ENCODE measurements at regions not wholly inside any gene's neighbourhood (a gene's known extent, or its start where the extent isn't known, plus 50 kb on each side); places are given as distances from the start of the nearest gene placed in this dataset.
A peak's percentile ranks its signal among the peaks of the same experiment; 100 is the strongest.

- Histone ChIP-seq H3K36me3 (no peaks in the 10 kb centered on the region), H3K4me1 (no peaks in the 10 kb centered on the region), H3K27ac (no peak overlapping the region), H3K9me3 (no peaks in the 10 kb centered on the region), H3K27me3 (no peaks in the 10 kb centered on the region), H3K4me3 (no peak overlapping the region)
- no peak for ATAC-seq
- DNase-seq: no peak
- TF ChIP-seq CTCF (IDR thresholded peaks at IDR 0.05): no peak
- intact Hi-C loops (cut with DNase I): no loop called here
These were observed 834.0 kb upstream of the PCDH9 start for GRCh38 chr13:68064001-68064770.

GRCh38 chr13:68063181-68063580 is 833.0 kb upstream of the PCDH9 start:
- Histone ChIP-seq H3K9me3 (no peaks in the 10 kb centered on the region), H3K4me1 (no peaks in the 10 kb centered on the region), H3K36me3 (no peaks in the 10 kb centered on the region), H3K4me3 (no peak overlapping the region), H3K27me3 (no peaks in the 10 kb centered on the region), H3K27ac (no peak overlapping the region)
- intact Hi-C loops (cut with DNase I): no loop called here
- TF ChIP-seq CTCF (IDR thresholded peaks at IDR 0.05): no peak
- no peak for ATAC-seq
- DNase-seq: no peak

GRCh38 chr13:68057836-68058235 is 827.7 kb upstream of the PCDH9 start:
- no peak overlapping the region for H3K4me3 ChIP-seq
- intact Hi-C loops (cut with DNase I): no loop called here
- TF ChIP-seq CTCF (IDR thresholded peaks at IDR 0.05): no peak

GRCh38 chr13:68056816-68057710 is 826.9 kb upstream of the PCDH9 start:
- TF ChIP-seq CTCF (IDR thresholded peaks at IDR 0.05): no peak
- DNase-seq (no peak), ATAC-seq (peak; percentile 64)
- H3K4me3 ChIP-seq: no peak overlapping the region
- H3K27ac ChIP-seq: no peak overlapping the region
- no peaks in the 10 kb centered on the region for H3K27me3 ChIP-seq
- no peaks in the 10 kb centered on the region for H3K36me3 ChIP-seq
- no peaks in the 10 kb centered on the region for H3K4me1 ChIP-seq
- intact Hi-C loops (cut with DNase I): no loop called here
- H3K9me3 ChIP-seq: no peaks in the 10 kb centered on the region

More at GRCh38 chr13:68057836-68058235, 827.7 kb upstream of the PCDH9 start:
- Histone ChIP-seq H3K27ac (no peak overlapping the region), H3K4me1 (no peaks in the 10 kb centered on the region), H3K27me3 (no peaks in the 10 kb centered on the region), H3K9me3 (no peaks in the 10 kb centered on the region), H3K36me3 (no peaks in the 10 kb centered on the region)
- no peak for ATAC-seq
- no peak for DNase-seq

GRCh38 chr13:68051910-68052309 is 821.8 kb upstream of the PCDH9 start:
- H3K4me3 ChIP-seq: no peak overlapping the region
- no peaks in the 10 kb centered on the region for H3K36me3 ChIP-seq
- no peaks in the 10 kb centered on the region for H3K27me3 ChIP-seq
- ATAC-seq (no peak), DNase-seq (no peak)
- no peak overlapping the region for H3K27ac ChIP-seq
- intact Hi-C loops (cut with DNase I): no loop called here
- TF ChIP-seq CTCF (IDR thresholded peaks at IDR 0.05): no peak
- H3K9me3 ChIP-seq: no peaks in the 10 kb centered on the region
- no peaks in the 10 kb centered on the region for H3K4me1 ChIP-seq
